GM11168 (cell line): ENCODE measurements at regions not wholly inside any gene's neighbourhood (a gene's known extent, or its start where the extent isn't known, plus 50 kb on each side); places are given as distances from the start of the nearest gene placed in this dataset.
"Not testable (repeated sequence)": the region's sequence is repeated elsewhere in the genome, so short reads cannot be mapped to it uniquely, and the experiment has no call there.

Source experiments
- in situ Hi-C: fragments of 300-500 bp; cut with MboI; formaldehyde crosslinking; loops from one replicate; pipeline ENCODE4 v1.12.0; 2022; ENCODE audit warnings: low sequenced_read_pairs; ENCODE audit not compliant: unreplicated experiment

GRCh38 chr4:160685729-160686128 is 1478.1 kb downstream of the FSTL5 start:
- in situ Hi-C loops = no loop called here

GRCh38 chr4:160701671-160702070 is 1462.1 kb downstream of the FSTL5 start:
- in situ Hi-C loops = no loop called here

GRCh38 chr4:160709026-160709425 is 1454.8 kb downstream of the FSTL5 start:
- in situ Hi-C loops = no loop called here

DNA sequence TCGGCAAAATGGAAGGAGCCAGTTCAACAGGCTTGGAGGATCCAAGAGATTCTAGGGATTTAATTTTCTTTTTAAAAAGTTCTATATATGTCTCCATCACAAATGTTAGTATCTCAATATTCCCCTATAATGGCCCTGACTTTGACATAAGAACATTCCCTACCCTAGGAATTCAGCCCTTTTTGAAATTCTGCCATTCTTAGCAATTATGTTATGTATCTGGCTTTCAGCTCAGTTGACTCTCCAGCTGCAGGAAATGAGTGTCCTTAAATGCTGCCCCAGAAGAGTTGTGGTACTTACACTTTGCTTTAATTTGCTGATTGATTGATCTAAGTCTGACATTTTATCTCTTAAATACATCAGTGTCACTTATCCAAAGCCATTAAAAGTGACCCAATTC is 1454.3 kb downstream of the FSTL5 start:
- in situ Hi-C loops = no loop called here

DNA sequence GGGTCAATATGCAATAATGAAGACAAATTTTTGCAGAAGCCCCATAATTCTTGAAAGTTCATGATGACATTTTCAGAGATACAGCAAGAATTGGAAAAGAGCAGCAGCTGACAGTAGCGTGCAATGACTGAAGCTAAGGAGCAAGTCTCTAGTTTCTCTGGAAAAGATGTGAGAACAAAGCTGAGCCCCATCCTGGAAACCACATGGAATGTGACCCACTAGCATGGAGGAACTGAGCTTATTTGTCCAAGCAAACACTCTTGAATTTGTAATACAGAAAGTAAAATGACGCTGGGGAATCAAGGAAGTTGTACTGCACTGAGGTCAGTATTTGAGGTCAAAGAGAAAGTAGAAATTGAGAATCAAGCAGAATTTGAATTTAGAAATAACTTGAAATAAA is 1447.2 kb downstream of the FSTL5 start:
- in situ Hi-C loops = no loop called here

DNA sequence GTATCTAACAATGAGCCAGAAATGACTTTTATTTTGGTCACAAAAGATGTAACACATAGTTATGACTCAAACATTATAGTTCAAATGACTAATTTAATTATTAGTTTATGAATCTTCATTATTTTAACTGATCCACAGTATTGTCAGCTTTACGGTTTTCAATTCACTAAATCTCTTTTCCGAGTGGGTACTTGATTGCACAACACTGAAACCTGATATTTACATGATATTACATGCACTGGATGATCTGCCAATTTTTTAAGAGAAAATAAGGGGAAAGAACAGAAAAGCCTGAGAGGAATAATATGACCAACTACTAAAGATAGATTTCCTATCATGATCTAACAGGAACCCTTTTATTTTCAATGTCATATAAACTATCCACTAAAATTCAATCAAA is 1446.0 kb downstream of the FSTL5 start:
- in situ Hi-C loops = no loop called here

- in situ Hi-C loops = no loop called here
Measured at GRCh38 chr4:160724063-160724462, 1439.7 kb downstream of the FSTL5 start.

GRCh38 chr4:160745126-160745525 is 1418.7 kb downstream of the FSTL5 start:
- in situ Hi-C loops = no loop called here

GRCh38 chr4:160746585-160746984 is 1417.2 kb downstream of the FSTL5 start:
- in situ Hi-C loops = not testable (repeated sequence)

GRCh38 chr4:160772668-160773067 is 1391.1 kb downstream of the FSTL5 start:
- in situ Hi-C loops = no loop called here

DNA sequence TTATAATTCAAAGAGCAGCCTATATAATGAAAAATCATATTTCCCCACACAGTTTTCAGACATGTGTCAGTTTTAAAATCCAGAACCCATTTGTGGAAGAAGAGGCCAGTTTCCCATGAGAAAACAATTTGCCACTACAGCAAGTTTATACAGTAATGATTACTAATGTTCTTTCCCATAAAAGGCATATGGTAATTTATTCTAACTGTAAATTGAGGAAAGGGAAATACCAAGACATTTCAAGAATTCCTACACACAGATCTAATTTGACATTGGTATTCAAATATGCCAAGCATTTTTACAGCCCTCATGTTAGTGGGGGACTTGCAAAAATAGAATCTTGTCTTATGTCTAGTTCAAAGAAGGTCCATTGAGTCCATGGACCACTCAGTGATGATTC is 1368.6 kb downstream of the FSTL5 start:
- in situ Hi-C loops = no loop called here

DNA sequence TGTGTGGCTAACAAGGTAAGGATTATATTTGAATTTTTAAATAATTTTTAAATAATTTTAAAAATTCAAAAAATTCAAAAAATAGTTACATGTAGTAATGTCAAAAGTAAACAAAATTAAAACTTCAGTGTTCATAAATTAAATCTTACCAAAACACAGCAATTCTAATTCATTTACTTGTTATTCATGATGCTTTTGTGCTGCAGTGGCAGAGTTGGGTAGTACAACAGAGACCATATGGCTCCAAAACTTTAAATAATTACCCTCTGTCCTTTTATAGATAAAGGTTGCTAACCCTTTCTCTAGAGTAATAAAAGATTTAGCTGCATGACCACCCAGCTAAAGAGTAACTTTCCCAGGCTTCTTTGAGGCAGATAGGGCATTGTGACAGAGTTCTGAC is 1355.6 kb downstream of the FSTL5 start:
- in situ Hi-C loops = no loop called here

- in situ Hi-C loops = no loop called here
Measured at GRCh38 chr4:160809576-160809975, 1354.2 kb downstream of the FSTL5 start.

DNA sequence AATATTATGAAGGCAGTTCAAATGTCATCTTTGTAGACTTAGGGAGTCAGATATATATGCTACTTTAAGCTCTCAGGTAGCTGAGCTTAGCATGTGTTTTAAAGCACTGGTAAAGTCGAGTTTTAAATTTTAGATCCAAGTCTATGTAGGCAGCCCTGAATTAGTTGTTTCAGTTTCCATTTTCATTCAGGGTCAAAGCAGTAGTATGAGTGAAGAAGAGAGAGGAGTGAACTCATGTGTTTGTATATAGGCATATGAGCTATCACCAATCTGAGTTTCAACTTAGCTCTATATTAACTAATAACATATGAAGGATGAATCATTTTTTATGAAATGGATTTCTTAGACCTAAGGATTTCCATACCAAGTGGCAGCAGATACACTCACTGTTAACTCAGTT is 1353.4 kb downstream of the FSTL5 start:
- in situ Hi-C loops = no loop called here

GRCh38 chr4:160810941-160811340 is 1352.9 kb downstream of the FSTL5 start:
- in situ Hi-C loops = no loop called here

- in situ Hi-C loops = no loop called here
Measured at GRCh38 chr4:160811956-160812355, 1351.8 kb downstream of the FSTL5 start.

- in situ Hi-C loops = no loop called here
Measured at GRCh38 chr4:160814726-160815125, 1349.1 kb downstream of the FSTL5 start.

- in situ Hi-C loops = no loop called here
Measured at GRCh38 chr4:160818571-160818970, 1345.2 kb downstream of the FSTL5 start.

- in situ Hi-C loops = no loop called here
Measured at GRCh38 chr4:160819791-160820190, 1344.0 kb downstream of the FSTL5 start.

DNA sequence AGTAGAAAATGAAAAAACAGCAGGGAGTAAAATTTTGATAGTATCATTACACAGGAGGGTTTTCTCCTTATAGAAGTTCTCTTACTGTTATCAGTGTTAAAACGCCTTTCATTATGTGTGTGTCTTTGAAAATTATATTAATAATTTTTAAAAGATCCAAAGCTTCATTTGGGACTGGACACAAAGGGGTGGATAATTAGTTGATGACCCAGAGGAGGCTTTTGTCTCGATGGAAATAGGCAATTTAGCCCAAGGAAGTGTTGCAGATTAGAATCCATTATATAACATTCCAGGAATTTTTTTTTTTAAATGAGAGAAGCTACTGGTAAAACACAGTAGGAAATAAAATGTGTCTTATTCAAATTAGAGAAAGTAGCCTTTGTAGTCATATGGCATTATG is 1339.3 kb downstream of the FSTL5 start:
- in situ Hi-C loops = no loop called here

- in situ Hi-C loops = no loop called here
Measured at GRCh38 chr4:160825644-160826338, 1338.0 kb downstream of the FSTL5 start.

- in situ Hi-C loops = no loop called here
Measured at GRCh38 chr4:160826339-160826679, 1337.5 kb downstream of the FSTL5 start.
